ENCODE measurements at regions not wholly inside any gene's neighbourhood (a gene's known extent, or its start where the extent isn't known, plus 50 kb on each side); places are given as distances from the start of the nearest gene placed in this dataset.

DNA sequence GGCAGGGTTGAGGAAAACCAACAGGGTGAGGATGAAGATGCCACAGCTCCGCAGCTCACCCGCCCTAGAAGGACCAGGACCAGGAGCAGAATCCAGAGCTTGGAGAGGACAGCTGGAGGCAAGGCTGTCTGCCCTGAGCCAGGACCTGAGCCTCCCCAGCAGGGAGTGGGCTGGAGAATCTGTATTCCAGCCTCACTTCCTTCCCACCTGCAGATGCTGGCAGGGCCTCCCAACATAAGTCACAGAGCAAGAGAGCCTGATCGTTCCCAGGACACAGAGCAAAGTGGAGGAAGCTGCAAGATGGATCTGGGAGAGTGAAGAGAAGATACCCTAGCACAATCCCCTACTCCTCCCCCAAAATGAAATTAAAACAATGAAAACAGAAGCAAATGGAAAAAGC lies 61.7 kb upstream of the WASF3 start:
- TF ChIP-seq, protein P1, sequence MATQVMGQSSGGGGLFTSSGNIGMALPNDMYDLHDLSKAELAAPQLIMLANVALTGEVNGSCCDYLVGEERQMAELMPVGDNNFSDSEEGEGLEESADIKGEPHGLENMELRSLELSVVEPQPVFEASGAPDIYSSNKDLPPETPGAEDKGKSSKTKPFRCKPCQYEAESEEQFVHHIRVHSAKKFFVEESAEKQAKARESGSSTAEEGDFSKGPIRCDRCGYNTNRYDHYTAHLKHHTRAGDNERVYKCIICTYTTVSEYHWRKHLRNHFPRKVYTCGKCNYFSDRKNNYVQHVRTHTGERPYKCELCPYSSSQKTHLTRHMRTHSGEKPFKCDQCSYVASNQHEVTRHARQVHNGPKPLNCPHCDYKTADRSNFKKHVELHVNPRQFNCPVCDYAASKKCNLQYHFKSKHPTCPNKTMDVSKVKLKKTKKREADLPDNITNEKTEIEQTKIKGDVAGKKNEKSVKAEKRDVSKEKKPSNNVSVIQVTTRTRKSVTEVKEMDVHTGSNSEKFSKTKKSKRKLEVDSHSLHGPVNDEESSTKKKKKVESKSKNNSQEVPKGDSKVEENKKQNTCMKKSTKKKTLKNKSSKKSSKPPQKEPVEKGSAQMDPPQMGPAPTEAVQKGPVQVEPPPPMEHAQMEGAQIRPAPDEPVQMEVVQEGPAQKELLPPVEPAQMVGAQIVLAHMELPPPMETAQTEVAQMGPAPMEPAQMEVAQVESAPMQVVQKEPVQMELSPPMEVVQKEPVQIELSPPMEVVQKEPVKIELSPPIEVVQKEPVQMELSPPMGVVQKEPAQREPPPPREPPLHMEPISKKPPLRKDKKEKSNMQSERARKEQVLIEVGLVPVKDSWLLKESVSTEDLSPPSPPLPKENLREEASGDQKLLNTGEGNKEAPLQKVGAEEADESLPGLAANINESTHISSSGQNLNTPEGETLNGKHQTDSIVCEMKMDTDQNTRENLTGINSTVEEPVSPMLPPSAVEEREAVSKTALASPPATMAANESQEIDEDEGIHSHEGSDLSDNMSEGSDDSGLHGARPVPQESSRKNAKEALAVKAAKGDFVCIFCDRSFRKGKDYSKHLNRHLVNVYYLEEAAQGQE (IDR thresholded peaks at IDR 0.05; ENCODE audit: insufficient read depth in 1 of 2, low read depth in 2 of 2, low read length in 2 of 2): no peak
- TF ChIP-seq TAF1 (IDR thresholded peaks at IDR 0.05; ENCODE audit: borderline replicate concordance, insufficient read depth, low read length) (no peak), FOXP2 (optimal IDR thresholded peaks at IDR 0.05; ENCODE audit: borderline replicate concordance, extremely low read depth, extremely low read length, insufficient read depth) (no peak), POLR2AphosphoS5 (IDR thresholded peaks at IDR 0.05; ENCODE audit: low read depth, low read length) (no peak), SIN3A (IDR thresholded peaks at IDR 0.05; ENCODE audit: borderline replicate concordance, insufficient read depth, low read length) (no peak)

DNA sequence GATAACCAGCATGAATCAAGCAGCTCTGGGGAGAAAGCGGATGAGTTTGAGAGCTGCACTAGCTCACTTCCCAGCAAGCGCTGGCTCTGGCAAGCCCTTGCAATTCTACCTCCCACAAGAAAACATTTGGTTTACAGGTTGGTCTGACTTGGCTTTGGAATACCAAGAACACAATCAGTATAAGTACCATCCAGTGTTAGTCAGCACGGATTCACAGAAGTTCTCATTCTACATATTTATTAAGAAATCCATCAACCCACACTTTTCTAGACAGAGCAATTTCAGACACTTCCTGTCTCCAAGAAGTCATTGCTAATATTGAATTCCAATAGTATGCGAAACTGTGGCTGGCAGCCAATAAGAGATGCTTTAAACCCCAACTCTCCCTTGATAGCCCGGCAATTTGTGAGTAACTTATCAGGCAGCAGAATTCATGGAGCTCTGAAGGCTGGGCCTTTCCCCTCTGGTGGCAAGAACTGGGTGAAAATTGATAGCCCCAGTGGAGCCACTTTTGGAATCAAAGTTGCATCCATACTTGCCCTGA lies 59.4 kb upstream of the WASF3 start:
- TF ChIP-seq FOXP2 (optimal IDR thresholded peaks at IDR 0.05; ENCODE audit: borderline replicate concordance, extremely low read depth, extremely low read length, insufficient read depth) (no peak), SIN3A (IDR thresholded peaks at IDR 0.05; ENCODE audit: borderline replicate concordance, insufficient read depth, low read length) (no peak), TAF1 (IDR thresholded peaks at IDR 0.05; ENCODE audit: borderline replicate concordance, insufficient read depth, low read length) (no peak), POLR2AphosphoS5 (IDR thresholded peaks at IDR 0.05; ENCODE audit: low read depth, low read length) (no peak)
- TF ChIP-seq, protein P1 (IDR thresholded peaks at IDR 0.05; ENCODE audit: insufficient read depth in 1 of 2, low read depth in 2 of 2, low read length in 2 of 2): no peak

DNA sequence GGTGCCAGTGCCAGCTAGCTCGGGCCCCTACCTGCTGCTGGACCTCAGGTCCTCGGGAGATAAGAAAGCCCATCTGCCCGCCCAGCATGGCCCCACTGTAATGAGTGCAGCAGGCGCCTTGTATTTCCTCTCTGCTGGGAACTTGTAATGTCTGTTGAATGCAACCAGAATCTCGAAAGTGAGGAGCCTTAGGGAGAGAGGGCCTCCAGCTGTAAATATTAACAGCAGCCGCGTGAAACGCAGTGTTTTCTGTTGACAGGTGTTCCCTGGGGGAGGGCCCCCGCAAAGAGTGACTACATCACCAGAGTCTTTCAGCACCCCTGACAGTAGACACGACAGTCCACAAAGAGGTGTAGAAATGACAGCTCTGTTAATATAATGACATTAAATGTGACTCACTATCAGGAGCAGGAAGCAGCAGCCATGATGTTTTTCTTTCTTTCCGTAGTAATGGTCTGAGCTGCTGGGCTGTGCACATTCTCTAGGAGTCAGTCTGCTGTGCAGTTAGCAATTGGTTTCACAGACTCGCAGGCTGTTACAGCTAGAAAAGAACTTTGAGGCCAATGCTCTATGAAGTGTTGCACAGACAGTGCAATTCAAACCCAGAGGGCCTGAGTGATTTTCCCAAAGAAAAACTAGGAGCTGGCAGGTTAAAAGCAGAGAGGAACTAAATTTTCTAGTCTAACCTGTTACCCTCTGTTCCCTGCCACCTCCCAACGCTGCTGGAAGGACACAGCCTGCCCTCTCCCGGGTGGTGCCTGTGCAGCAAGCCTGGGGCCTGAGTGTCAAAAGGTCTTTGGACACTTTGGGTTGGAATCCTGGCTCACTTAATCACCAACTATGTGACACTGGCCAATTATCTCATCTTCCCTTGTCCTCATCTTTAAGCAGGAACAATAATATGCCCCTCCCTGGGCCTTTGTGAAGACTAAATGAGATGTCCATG lies 58.6 kb upstream of the WASF3 start:
- no peak for TF ChIP-seq POLR2AphosphoS5 (IDR thresholded peaks at IDR 0.05; ENCODE audit: low read depth, low read length)
- TF ChIP-seq, protein P1 (IDR thresholded peaks at IDR 0.05; ENCODE audit: insufficient read depth in 1 of 2, low read depth in 2 of 2, low read length in 2 of 2): 0 out of 4 replicates have a peak, but pooled peaks of 1 of the 2 experiments have one; percentile 52

DNA sequence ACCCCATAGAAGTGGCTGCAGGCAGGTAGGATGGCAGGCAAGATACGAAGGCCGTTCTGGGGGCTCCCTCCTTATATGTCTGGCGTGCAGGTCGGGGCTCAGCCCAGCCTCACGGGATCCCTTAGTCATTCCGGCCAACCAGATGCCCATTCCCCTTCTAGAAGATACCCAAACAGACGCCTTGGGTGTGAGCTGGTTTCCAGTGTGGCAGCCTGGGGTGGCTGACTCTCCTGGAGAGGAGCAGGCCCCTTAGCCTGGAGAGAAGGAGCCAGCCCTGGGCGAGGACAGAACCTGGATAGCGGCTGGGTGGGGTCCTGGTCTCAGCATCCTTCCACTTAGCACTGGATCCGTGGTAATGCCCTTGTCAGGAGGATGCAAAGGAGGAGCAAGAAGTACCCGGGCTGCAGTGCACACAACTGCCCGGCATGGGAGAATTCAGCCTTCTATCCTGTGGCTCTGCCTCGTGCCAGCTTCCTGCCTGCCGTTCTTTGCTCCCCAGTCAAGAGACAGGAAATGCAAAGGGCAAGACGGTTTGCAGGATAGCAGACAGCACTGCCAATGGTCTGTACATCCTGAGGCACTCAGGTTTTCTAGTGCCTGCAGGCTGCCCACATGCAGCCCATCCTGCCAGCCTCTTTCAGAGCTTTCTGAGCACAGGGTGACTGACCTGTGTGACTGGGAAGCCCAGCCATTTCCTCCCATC lies 56.7 kb upstream of the WASF3 start:
- TF ChIP-seq POLR2AphosphoS5 (IDR thresholded peaks at IDR 0.05; ENCODE audit: low read depth, low read length) (no peak), SIN3A (IDR thresholded peaks at IDR 0.05; ENCODE audit: borderline replicate concordance, insufficient read depth, low read length) (no peak)
- TF ChIP-seq, protein P1 (IDR thresholded peaks at IDR 0.05; ENCODE audit: insufficient read depth in 1 of 2, low read depth in 2 of 2, low read length in 2 of 2): no peak
